ENCODE measurements at regions not wholly inside any gene's neighbourhood (a gene's known extent, or its start where the extent isn't known, plus 50 kb on each side); places are given as distances from the start of the nearest gene placed in this dataset.

DNA sequence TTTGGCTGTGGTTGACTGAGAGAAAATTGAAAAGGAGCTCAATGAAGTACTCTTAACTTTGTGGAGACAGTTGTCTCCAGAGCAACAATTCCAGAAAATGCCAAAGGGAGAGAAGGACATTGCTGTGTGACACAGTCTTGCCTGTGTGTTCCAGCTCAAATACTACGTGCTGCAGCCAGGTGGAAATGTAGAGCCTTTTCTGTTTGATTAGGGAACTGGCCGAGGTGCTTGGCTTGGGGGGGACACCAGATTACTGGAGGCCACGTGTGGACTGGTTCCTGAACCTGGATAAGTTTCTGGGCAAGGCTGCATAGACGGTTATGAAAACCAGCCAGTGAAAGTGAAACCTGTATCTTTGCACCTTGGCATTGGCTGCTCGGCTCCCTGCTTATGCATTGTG, 217.9 kb downstream of the CTH start:
- TF ChIP-seq EGR1 (IDR thresholded peaks at IDR 0.05) (no peak), RAD21 (IDR thresholded peaks at IDR 0.05; ENCODE audit: low read depth) (no peak), CREB1 (IDR thresholded peaks at IDR 0.05; ENCODE audit: low read depth) (no peak)

DNA sequence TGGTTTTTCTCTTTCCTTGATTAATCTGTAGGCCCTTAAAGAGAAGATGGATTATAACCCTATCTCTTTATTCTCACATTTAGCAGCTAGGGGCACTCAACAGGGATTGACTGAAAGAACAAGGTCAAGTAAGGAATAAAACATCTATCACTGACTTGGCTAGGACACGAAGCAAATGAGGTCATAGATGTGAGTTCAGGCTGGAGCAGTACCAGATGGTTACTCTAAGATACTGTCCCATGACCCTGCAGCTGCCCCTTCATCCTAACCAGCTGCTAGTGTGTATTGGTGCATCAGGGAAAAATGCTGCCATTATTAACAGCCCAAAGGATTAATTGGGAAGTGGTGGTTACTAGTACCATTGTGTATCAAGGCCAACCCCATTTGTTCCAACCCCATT, 221.9 kb downstream of the CTH start:
- TF ChIP-seq EP300 (IDR thresholded peaks at IDR 0.05; ENCODE audit: borderline replicate concordance), result no peak
- TF ChIP-seq TAF1 (IDR thresholded peaks at IDR 0.05; ENCODE audit: low read depth), result no peak
- no peak for TF ChIP-seq CEBPB (IDR thresholded peaks at IDR 0.05)
- no peak for TF ChIP-seq RAD21 (IDR thresholded peaks at IDR 0.05; ENCODE audit: low read depth)
- TF ChIP-seq ZBTB7A (IDR thresholded peaks at IDR 0.05; ENCODE audit: low read depth), result no peak
- TF ChIP-seq NFIC (IDR thresholded peaks at IDR 0.05), result no peak
- no peak for TF ChIP-seq CREB1 (IDR thresholded peaks at IDR 0.05; ENCODE audit: low read depth)
- no peak for TF ChIP-seq REST (IDR thresholded peaks at IDR 0.05; ENCODE audit: low read depth)
- no peak for TF ChIP-seq TCF12 (IDR thresholded peaks at IDR 0.05; ENCODE audit: low read depth)
- TF ChIP-seq FOXM1 (IDR thresholded peaks at IDR 0.05; ENCODE audit: borderline replicate concordance, low read depth), result no peak
- TF ChIP-seq USF1 (IDR thresholded peaks at IDR 0.05), result no peak
- TF ChIP-seq YY1 (IDR thresholded peaks at IDR 0.05; ENCODE audit: low read depth), result no peak
- TF ChIP-seq MAX (IDR thresholded peaks at IDR 0.05), result no peak
- TF ChIP-seq EGR1 (IDR thresholded peaks at IDR 0.05), result no peak

GRCh38 chr1:70635868-70636267, 224.8 kb downstream of the CTH start:
- TF ChIP-seq EGR1 (IDR thresholded peaks at IDR 0.05) (no peak), USF1 (IDR thresholded peaks at IDR 0.05) (no peak), ZBTB7A (IDR thresholded peaks at IDR 0.05; ENCODE audit: low read depth) (no peak), CEBPB (IDR thresholded peaks at IDR 0.05) (no peak), NFIC (IDR thresholded peaks at IDR 0.05) (no peak), TCF12 (IDR thresholded peaks at IDR 0.05; ENCODE audit: low read depth) (no peak)

DNA sequence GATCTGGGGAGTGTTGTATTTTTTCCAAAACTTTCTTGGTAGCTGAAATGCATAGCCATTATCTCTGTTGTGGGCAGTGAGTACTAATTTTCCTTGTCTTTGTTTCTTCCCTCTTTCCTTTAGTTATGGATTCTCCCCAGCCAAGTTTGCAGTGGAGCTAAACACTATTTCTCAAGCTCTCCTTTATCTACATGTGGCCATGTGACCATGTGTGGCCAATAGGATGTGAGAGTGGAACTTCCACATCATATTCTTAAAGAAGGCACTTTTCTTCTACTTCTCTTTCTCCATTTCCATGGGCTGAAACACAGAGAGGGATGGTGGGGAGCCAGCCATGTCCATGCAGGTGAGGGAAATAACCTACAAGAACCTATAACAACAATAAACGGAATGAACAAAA, 230.8 kb downstream of the CTH start:
- TF ChIP-seq TEAD4 (IDR thresholded peaks at IDR 0.05) (no peak), CEBPB (IDR thresholded peaks at IDR 0.05) (no peak), TAF1 (IDR thresholded peaks at IDR 0.05; ENCODE audit: low read depth) (no peak), USF1 (IDR thresholded peaks at IDR 0.05) (peak; percentile 62; the same call in 1 of the 2 replicates)

DNA sequence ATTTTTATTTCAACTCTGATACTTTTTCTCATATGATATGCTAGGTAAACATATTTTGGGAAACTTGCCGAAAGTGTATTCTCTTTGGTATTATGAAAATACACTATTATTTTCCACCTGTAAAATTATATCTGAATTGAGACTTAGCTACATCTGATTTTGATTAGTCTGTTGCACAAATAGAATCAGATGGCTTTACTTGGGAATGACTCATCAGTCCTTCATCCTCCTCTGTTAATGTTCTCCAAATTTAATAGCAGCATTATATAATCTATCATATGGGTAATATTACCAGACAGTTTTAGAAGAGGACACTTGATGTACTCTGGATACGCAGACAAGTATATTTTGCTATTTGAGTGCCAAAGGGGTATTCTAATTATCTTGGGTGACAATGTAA, 245.3 kb downstream of the CTH start:
- TF ChIP-seq ZBTB7A (IDR thresholded peaks at IDR 0.05; ENCODE audit: low read depth) (no peak), NFIC (IDR thresholded peaks at IDR 0.05) (no peak), RAD21 (IDR thresholded peaks at IDR 0.05; ENCODE audit: low read depth) (no peak), TCF12 (IDR thresholded peaks at IDR 0.05; ENCODE audit: low read depth) (no peak), EP300 (IDR thresholded peaks at IDR 0.05; ENCODE audit: borderline replicate concordance) (no peak), TAF1 (IDR thresholded peaks at IDR 0.05; ENCODE audit: low read depth) (no peak), CEBPB (IDR thresholded peaks at IDR 0.05) (no peak), CREB1 (IDR thresholded peaks at IDR 0.05; ENCODE audit: low read depth) (no peak), FOXM1 (IDR thresholded peaks at IDR 0.05; ENCODE audit: borderline replicate concordance, low read depth) (no peak), YY1 (IDR thresholded peaks at IDR 0.05; ENCODE audit: low read depth) (no peak), USF1 (IDR thresholded peaks at IDR 0.05) (no peak), REST (IDR thresholded peaks at IDR 0.05; ENCODE audit: low read depth) (no peak), MAX (IDR thresholded peaks at IDR 0.05) (no peak), EGR1 (IDR thresholded peaks at IDR 0.05) (no peak), TEAD4 (IDR thresholded peaks at IDR 0.05) (no peak)

DNA sequence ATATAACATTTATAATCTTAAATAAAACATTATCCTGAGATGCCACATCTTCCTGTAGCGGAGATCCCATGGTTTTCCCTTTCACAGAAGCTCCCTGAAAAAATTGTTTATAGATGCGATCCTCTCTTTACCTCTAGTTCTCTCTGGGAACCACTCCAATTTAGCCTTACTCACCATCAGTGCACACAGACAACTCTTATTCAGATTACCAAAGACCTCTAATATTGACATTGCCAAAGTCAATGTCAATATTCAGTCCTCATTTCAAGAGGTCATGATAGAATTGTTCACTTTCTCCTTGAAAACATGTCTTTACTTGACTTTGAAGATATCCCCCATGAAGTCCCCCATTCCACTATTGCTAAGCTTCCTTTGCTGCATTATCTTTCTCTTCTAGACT, 248.8 kb downstream of the CTH start:
- TF ChIP-seq YY1 (IDR thresholded peaks at IDR 0.05; ENCODE audit: low read depth), result no peak
- TF ChIP-seq EP300 (IDR thresholded peaks at IDR 0.05; ENCODE audit: borderline replicate concordance), result no peak
- no peak for TF ChIP-seq EGR1 (IDR thresholded peaks at IDR 0.05)
- no peak for TF ChIP-seq MAX (IDR thresholded peaks at IDR 0.05)
